ENCODE measurements at regions not wholly inside any gene's neighbourhood (a gene's known extent, or its start where the extent isn't known, plus 50 kb on each side); places are given as distances from the start of the nearest gene placed in this dataset.

DNA sequence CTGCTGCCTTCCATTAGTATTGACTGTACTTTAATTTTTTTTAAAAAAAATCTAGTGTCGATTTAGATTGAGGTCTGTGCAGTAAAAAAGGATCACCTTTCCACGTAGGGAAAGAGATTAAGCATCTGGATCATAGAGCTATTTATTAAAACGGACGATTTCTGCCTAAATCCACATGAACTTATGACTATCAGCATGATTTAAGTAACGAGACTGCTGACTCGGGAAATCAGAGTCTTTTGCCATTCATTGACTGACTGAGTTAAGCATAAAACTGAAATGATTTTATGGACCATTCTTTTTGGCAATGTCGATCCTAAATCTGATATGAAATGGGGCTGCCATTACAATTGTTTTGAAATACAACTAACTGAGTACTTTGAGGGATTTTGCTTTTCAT is 261.7 kb downstream of the SAMD5 start:
- TF ChIP-seq, protein P1, sequence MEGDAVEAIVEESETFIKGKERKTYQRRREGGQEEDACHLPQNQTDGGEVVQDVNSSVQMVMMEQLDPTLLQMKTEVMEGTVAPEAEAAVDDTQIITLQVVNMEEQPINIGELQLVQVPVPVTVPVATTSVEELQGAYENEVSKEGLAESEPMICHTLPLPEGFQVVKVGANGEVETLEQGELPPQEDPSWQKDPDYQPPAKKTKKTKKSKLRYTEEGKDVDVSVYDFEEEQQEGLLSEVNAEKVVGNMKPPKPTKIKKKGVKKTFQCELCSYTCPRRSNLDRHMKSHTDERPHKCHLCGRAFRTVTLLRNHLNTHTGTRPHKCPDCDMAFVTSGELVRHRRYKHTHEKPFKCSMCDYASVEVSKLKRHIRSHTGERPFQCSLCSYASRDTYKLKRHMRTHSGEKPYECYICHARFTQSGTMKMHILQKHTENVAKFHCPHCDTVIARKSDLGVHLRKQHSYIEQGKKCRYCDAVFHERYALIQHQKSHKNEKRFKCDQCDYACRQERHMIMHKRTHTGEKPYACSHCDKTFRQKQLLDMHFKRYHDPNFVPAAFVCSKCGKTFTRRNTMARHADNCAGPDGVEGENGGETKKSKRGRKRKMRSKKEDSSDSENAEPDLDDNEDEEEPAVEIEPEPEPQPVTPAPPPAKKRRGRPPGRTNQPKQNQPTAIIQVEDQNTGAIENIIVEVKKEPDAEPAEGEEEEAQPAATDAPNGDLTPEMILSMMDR (IDR thresholded peaks at IDR 0.05): no peak
- TF ChIP-seq POLR2A (IDR thresholded peaks at IDR 0.05): no peak
